Activated CD4-positive, alpha-beta memory T cell treated with anti-CD3 and anti-CD28 coated beads for 36 hours (primary cell): ENCODE measurements at regions not wholly inside any gene's neighbourhood (a gene's known extent, or its start where the extent isn't known, plus 50 kb on each side); places are given as distances from the start of the nearest gene placed in this dataset.

ENCODE experiments used
- CTCF ChIA-PET: fragments of 350-600 bp; sonication (Branson Sonifier 250); formaldehyde crosslinking; loops from one replicate; lab custom pipeline; 2021; ENCODE audit warnings: antibody characterized with exemption, inconsistent platforms; lab: Charles Lee
- POLR2A ChIA-PET: fragments of 350-600 bp; sonication (Branson Sonifier 250); formaldehyde crosslinking; loops from one replicate; lab custom pipeline; 2021; ENCODE audit warnings: antibody characterized with exemption; lab: Charles Lee
- DNase-seq: peaks from one replicate; pipeline ENCODE4 v3.0.0-alpha.2; 2020
- H3K27ac Mint-ChIP-seq: one replicate; pipeline ENCODE4 v1.8.0; 2021; ENCODE audit warnings: mixed read lengths
- H3K27me3 Mint-ChIP-seq: one replicate; pipeline ENCODE4 v1.8.0; 2021; ENCODE audit warnings: mixed read lengths
- H3K36me3 Mint-ChIP-seq: one replicate; pipeline ENCODE4 v1.8.0; 2021; ENCODE audit warnings: mixed read lengths
- H3K4me1 Mint-ChIP-seq: one replicate; pipeline ENCODE4 v1.8.0; 2021; ENCODE audit warnings: low read depth, mixed read lengths
- H3K4me3 Mint-ChIP-seq: one replicate; pipeline ENCODE4 v1.8.0; 2021; ENCODE audit warnings: mild to moderate bottlenecking, mixed read lengths
- H3K9me3 Mint-ChIP-seq: one replicate; pipeline ENCODE4 v1.8.0; 2021; ENCODE audit warnings: mixed read lengths
- intact Hi-C: fragments of 100-400 bp; cut with micrococcal nuclease; formaldehyde crosslinking; loops from one replicate; pipeline ENCODE4 v1.15.1; 2023

GRCh38 chr20:58020656-58021454 is 207.6 kb downstream of the ANKRD60 start:
- ChIA-PET POLR2A (no interaction called here), CTCF (no interaction called here)
- Mint-ChIP-seq H3K9me3 (no peaks in the 10 kb centered on the region), H3K4me1 (no peaks in the 10 kb centered on the region), H3K4me3 (no peak overlapping the region), H3K36me3 (no peaks in the 10 kb centered on the region), H3K27me3 (peaks cover 13% of the 10 kb centered on the region), H3K27ac (no peak overlapping the region)
- intact Hi-C loops = no loop called here
- no peak for DNase-seq

GRCh38 chr20:58019850-58020625 is 208.4 kb downstream of the ANKRD60 start:
- Mint-ChIP-seq H3K27me3 (peaks cover 15% of the 10 kb centered on the region), H3K4me3 (no peak overlapping the region), H3K27ac (no peak overlapping the region), H3K4me1 (peaks cover under 1% of the 10 kb centered on the region), H3K36me3 (no peaks in the 10 kb centered on the region), H3K9me3 (no peaks in the 10 kb centered on the region)
- intact Hi-C loops = no loop called here
- ChIA-PET POLR2A (no interaction called here), CTCF (no interaction called here)
- no peak for DNase-seq

GRCh38 chr20:58019027-58019849 is 209.2 kb downstream of the ANKRD60 start:
- Mint-ChIP-seq H3K9me3 (no peaks in the 10 kb centered on the region), H3K4me1 (peaks cover 9% of the 10 kb centered on the region), H3K4me3 (no peak overlapping the region), H3K36me3 (no peaks in the 10 kb centered on the region), H3K27me3 (peaks cover 9% of the 10 kb centered on the region), H3K27ac (no peak overlapping the region)
- no peak for DNase-seq
- intact Hi-C loops = no loop called here
- POLR2A ChIA-PET = no interaction called here
- CTCF ChIA-PET = no interaction called here

GRCh38 chr20:58018590-58018989 is 209.9 kb downstream of the ANKRD60 start:
- Mint-ChIP-seq H3K9me3 (no peaks in the 10 kb centered on the region), H3K4me3 (no peak overlapping the region), H3K4me1 (peaks cover 11% of the 10 kb centered on the region), H3K36me3 (no peaks in the 10 kb centered on the region), H3K27ac (no peak overlapping the region), H3K27me3 (peaks cover 9% of the 10 kb centered on the region)
- DNase-seq = no peak
- ChIA-PET POLR2A (no interaction called here), CTCF (no interaction called here)
- intact Hi-C loops = no loop called here

- H3K4me3 Mint-ChIP-seq = no peak overlapping the region
- H3K36me3 Mint-ChIP-seq = no peaks in the 10 kb centered on the region
- H3K9me3 Mint-ChIP-seq = no peaks in the 10 kb centered on the region
- DNase-seq = no peak
- H3K27me3 Mint-ChIP-seq = peaks cover 9% of the 10 kb centered on the region
- no peak overlapping the region for H3K27ac Mint-ChIP-seq
- ChIA-PET POLR2A (no interaction called here), CTCF (no interaction called here)
- H3K4me1 Mint-ChIP-seq = peaks cover 11% of the 10 kb centered on the region
- intact Hi-C loops = no loop called here
Measured at GRCh38 chr20:58017970-58018530, 210.4 kb downstream of the ANKRD60 start.

- DNase-seq = no peak
- ChIA-PET CTCF (no interaction called here), POLR2A (no interaction called here)
- H3K27me3 Mint-ChIP-seq = peaks cover 9% of the 10 kb centered on the region
- peaks cover 11% of the 10 kb centered on the region for H3K4me1 Mint-ChIP-seq
- intact Hi-C loops = no loop called here
- no peak overlapping the region for H3K4me3 Mint-ChIP-seq
- H3K27ac Mint-ChIP-seq = no peak overlapping the region
- H3K9me3 Mint-ChIP-seq = no peaks in the 10 kb centered on the region
- H3K36me3 Mint-ChIP-seq = no peaks in the 10 kb centered on the region
Measured at GRCh38 chr20:58017231-58017969, 211.1 kb downstream of the ANKRD60 start.

- Mint-ChIP-seq H3K4me1 (peaks cover 11% of the 10 kb centered on the region), H3K27me3 (peaks cover 9% of the 10 kb centered on the region)
Measured at GRCh38 chr20:58016779-58017178, 211.7 kb downstream of the ANKRD60 start.

GRCh38 chr20:58014628-58015315 is 213.7 kb downstream of the ANKRD60 start:
- H3K4me3 Mint-ChIP-seq = no peak overlapping the region
- H3K27ac Mint-ChIP-seq = no peak overlapping the region
- POLR2A ChIA-PET = no interaction called here

More at GRCh38 chr20:58016779-58017178, 211.7 kb downstream of the ANKRD60 start:
- CTCF ChIA-PET = no interaction called here
- POLR2A ChIA-PET = no interaction called here
- H3K9me3 Mint-ChIP-seq = no peaks in the 10 kb centered on the region
- H3K27ac Mint-ChIP-seq = no peak overlapping the region
- H3K36me3 Mint-ChIP-seq = no peaks in the 10 kb centered on the region
- no peak for DNase-seq
- H3K4me3 Mint-ChIP-seq = no peak overlapping the region
- intact Hi-C loops = no loop called here

GRCh38 chr20:58012731-58013510 is 215.5 kb downstream of the ANKRD60 start:
- Mint-ChIP-seq H3K4me3 (no peak overlapping the region), H3K9me3 (no peaks in the 10 kb centered on the region), H3K27me3 (peaks cover 12% of the 10 kb centered on the region), H3K36me3 (no peaks in the 10 kb centered on the region), H3K4me1 (peaks cover 11% of the 10 kb centered on the region), H3K27ac (no peak overlapping the region)
- no peak for DNase-seq
- POLR2A ChIA-PET = no interaction called here
- CTCF ChIA-PET = interaction anchor here (0.6 kb wide), 1 partner anchor 389 kb away, joined by 3 read pairs; no protein-coding TSS in a partner anchor
- intact Hi-C loops = no loop called here

More at GRCh38 chr20:58014628-58015315, 213.7 kb downstream of the ANKRD60 start:
- CTCF ChIA-PET = interaction anchor here (0.7 kb wide), 1 partner anchor 417 kb away, joined by 3 read pairs; no protein-coding TSS in a partner anchor
- intact Hi-C loops = no loop called here
- peaks cover 12% of the 10 kb centered on the region for H3K27me3 Mint-ChIP-seq
- DNase-seq = peak; percentile 17
- no peaks in the 10 kb centered on the region for H3K9me3 Mint-ChIP-seq
- no peaks in the 10 kb centered on the region for H3K36me3 Mint-ChIP-seq
- peaks cover 11% of the 10 kb centered on the region for H3K4me1 Mint-ChIP-seq

GRCh38 chr20:58011947-58012610 is 216.4 kb downstream of the ANKRD60 start:
- no peaks in the 10 kb centered on the region for H3K36me3 Mint-ChIP-seq
- intact Hi-C loops = no loop called here
- ChIA-PET CTCF (no interaction called here), POLR2A (no interaction called here)
- peaks cover 11% of the 10 kb centered on the region for H3K4me1 Mint-ChIP-seq
- no peak overlapping the region for H3K27ac Mint-ChIP-seq
- peaks cover 9% of the 10 kb centered on the region for H3K27me3 Mint-ChIP-seq
- H3K4me3 Mint-ChIP-seq = no peak overlapping the region
- no peak for DNase-seq
- no peaks in the 10 kb centered on the region for H3K9me3 Mint-ChIP-seq
